Fibroblast of lung (primary cell): ENCODE measurements at regions not wholly inside any gene's neighbourhood (a gene's known extent, or its start where the extent isn't known, plus 50 kb on each side); places are given as distances from the start of the nearest gene placed in this dataset.
A peak's percentile ranks its signal among the peaks of the same experiment; 100 is the strongest.

Experiments used
- DNase-seq, 2 donors: peaks; one replicate each; pipeline versions ENCODE4 v3.0.0 to v3.0.0-alpha.2; 2010; ENCODE audit warnings: low read depth in 2 of 2
- H2AFZ ChIP-seq: 2 replicates; pipeline ENCODE4 v1.5.1; 2012; ENCODE audit warnings: low read length, control low read depth, inconsistent platforms
- H3K27ac ChIP-seq: 2 replicates; pipeline ENCODE4 v1.5.1; 2011; ENCODE audit warnings: low read length, control low read depth; ENCODE audit not compliant: insufficient read depth
- H3K27me3 ChIP-seq: 2 replicates; pipeline ENCODE4 v1.5.1; 2011; ENCODE audit warnings: mild to moderate bottlenecking, low read length; ENCODE audit not compliant: control insufficient read depth, insufficient read depth
- H3K36me3 ChIP-seq: 2 replicates; pipeline ENCODE4 v1.5.1; 2011; ENCODE audit warnings: low read length; ENCODE audit not compliant: control insufficient read depth, insufficient read depth
- H3K4me1 ChIP-seq: 2 replicates; pipeline ENCODE4 v1.5.1; 2011; ENCODE audit warnings: low read length; ENCODE audit not compliant: control insufficient read depth, insufficient read depth; ENCODE audit errors: extremely low read depth
- H3K4me2 ChIP-seq: 2 replicates; pipeline ENCODE4 v1.5.1; 2011; ENCODE audit warnings: low read length, control low read depth; ENCODE audit not compliant: insufficient read depth; ENCODE audit errors: extremely low read depth
- H3K4me3 ChIP-seq, 4 experiments: fragments of 200-600 bp in 1 of 4; sonication (generic) in 1 of 4; replicated peaks in 1 of 4; 2 replicates each; pipeline ENCODE4 v1.5.1; 2011 to 2016; ENCODE audit warnings: low read length in 4 of 4, low read depth in 3 of 4, mild to moderate bottlenecking in 3 of 4, control low read depth in 2 of 4, inconsistent platforms in 1 of 4, mixed read lengths in 1 of 4; ENCODE audit not compliant: insufficient read depth in 1 of 4; ENCODE audit errors: control extremely low read depth in 1 of 4
- H3K79me2 ChIP-seq: 2 replicates; pipeline ENCODE4 v1.5.1; 2012; ENCODE audit warnings: mild to moderate bottlenecking, low read length, inconsistent platforms; ENCODE audit not compliant: control insufficient read depth, insufficient read depth
- H3K9ac ChIP-seq: 2 replicates; pipeline ENCODE4 v1.5.1; 2011; ENCODE audit warnings: mild to moderate bottlenecking, low read length, control low read depth; ENCODE audit not compliant: insufficient read depth
- H3K9me3 ChIP-seq: 2 replicates; pipeline ENCODE4 v1.5.1; 2012; ENCODE audit warnings: low read depth, low read length; ENCODE audit not compliant: control insufficient read depth, insufficient read depth
- H4K20me1 ChIP-seq: 2 replicates; pipeline ENCODE4 v1.5.1; 2011; ENCODE audit warnings: low read length; ENCODE audit not compliant: control insufficient read depth, insufficient read depth; ENCODE audit errors: extremely low read depth
- EZH2 ChIP-seq: IDR thresholded peaks from 2 replicates; pipeline ENCODE4 v1.5.1; 2012; ENCODE audit warnings: low read length, control low read depth, mild to moderate bottlenecking; ENCODE audit errors: missing control alignments
- TF ChIP-seq, protein P1 (sequence below), 2 donors: IDR thresholded peaks in 1 of 2; conservative IDR thresholded peaks in 1 of 2; 1 replicate in 1 of 2; 2 replicates in 1 of 2; pipeline ENCODE4 v1.5.1; 2011 to 2012; ENCODE audit warnings: low read length in 2 of 2, control low read depth in 1 of 2, inconsistent platforms in 1 of 2, low read depth in 1 of 2, mild to moderate bottlenecking in 1 of 2

DNA sequence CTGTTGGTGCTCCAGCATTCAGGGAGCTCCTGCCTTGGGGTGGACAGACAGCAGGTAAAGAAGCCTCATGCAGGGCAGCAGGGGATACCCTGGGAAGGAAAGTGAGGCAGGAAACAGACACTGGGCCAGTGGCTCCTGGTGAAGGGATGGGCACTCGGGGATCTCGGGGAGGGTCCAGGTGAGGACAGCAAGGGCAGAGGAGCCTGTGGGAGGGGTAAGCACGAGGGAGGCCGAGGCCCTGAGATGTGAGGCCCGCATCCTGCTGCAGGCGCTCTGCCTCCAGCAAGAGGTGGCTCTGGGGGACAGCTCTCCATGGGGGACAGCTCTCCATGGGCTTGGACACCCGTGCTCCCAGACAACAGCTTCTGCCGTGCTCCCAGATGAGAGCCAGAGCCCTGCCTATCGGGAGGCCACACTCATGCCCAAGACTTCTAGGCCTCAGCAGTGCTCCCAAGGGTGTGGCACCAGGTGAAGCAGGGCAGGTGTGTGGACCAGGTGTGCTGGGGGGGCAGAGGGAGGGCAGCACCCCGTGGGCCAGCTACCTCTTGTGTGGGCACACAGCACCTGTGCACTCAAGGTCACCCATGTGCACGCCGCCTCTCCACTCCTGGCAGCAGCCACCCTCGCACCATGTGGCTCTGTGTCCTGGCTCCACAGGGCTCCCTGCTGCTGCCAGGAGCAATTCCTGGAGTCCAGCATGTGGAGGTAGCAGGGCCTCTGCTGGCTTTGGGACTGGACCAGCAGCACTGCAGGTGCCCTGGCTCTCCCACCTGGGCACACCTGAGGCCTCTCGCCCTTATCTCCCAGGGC lies 93.6 kb upstream of the INSIG1 start:
- peaks cover 9% of the 10 kb centered on the region for H3K4me1 ChIP-seq
- H3K9ac ChIP-seq = no peak overlapping the region
- no peaks in the 10 kb centered on the region for H3K27me3 ChIP-seq
- H3K9me3 ChIP-seq = no peaks in the 10 kb centered on the region
- H3K36me3 ChIP-seq = no peaks in the 10 kb centered on the region
- no peak overlapping the region for H3K4me3 ChIP-seq
- no peak overlapping the region for H2AFZ ChIP-seq
- H3K4me2 ChIP-seq = no peak overlapping the region
- no peaks in the 10 kb centered on the region for H4K20me1 ChIP-seq
- DNase-seq = no peak
- no peak for TF ChIP-seq EZH2
- TF ChIP-seq, protein P1, sequence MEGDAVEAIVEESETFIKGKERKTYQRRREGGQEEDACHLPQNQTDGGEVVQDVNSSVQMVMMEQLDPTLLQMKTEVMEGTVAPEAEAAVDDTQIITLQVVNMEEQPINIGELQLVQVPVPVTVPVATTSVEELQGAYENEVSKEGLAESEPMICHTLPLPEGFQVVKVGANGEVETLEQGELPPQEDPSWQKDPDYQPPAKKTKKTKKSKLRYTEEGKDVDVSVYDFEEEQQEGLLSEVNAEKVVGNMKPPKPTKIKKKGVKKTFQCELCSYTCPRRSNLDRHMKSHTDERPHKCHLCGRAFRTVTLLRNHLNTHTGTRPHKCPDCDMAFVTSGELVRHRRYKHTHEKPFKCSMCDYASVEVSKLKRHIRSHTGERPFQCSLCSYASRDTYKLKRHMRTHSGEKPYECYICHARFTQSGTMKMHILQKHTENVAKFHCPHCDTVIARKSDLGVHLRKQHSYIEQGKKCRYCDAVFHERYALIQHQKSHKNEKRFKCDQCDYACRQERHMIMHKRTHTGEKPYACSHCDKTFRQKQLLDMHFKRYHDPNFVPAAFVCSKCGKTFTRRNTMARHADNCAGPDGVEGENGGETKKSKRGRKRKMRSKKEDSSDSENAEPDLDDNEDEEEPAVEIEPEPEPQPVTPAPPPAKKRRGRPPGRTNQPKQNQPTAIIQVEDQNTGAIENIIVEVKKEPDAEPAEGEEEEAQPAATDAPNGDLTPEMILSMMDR (conservative IDR thresholded peaks at IDR 0.05 in 1 of 2, IDR thresholded peaks at IDR 0.05 in 1 of 2; ENCODE audit: low read depth in 1 of 2, low read length in 2 of 2) = no peak
- no peaks in the 10 kb centered on the region for H3K79me2 ChIP-seq
- no peak overlapping the region for H3K27ac ChIP-seq

DNA sequence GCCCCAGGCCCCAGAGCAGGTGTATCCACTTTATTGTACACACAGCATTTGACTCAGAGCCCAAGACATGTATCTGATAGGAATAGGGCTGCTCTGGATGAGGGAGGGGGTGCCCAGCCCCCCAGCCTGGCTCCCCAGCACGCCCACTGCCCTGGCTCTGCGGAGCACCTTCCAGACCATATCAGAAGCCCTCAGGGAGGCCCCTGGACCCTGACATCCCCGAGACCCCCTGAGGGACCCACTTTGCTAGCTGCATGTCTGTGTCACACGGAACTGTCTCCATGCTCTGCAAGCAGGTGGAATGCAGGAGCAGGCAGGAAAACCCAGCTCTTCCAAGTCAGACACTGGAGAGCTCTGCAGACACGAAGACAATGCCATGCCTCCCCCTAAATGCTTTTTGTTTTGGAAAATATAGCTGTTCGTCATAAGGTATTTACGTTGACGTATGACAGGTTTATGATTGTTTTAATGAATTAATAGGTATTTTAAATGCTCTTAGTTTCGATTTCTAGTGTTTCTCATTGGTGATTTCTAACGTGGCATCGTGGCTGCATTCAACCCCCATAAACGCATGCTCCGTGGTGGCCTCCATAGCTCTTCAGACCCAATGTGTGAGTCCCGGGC lies 92.8 kb upstream of the INSIG1 start:
- TF ChIP-seq, protein P1 (conservative IDR thresholded peaks at IDR 0.05 in 1 of 2, IDR thresholded peaks at IDR 0.05 in 1 of 2; ENCODE audit: low read depth in 1 of 2, low read length in 2 of 2) = no peak
- TF ChIP-seq EZH2 = no peak
- Histone ChIP-seq H3K79me2 (no peaks in the 10 kb centered on the region), H3K36me3 (no peaks in the 10 kb centered on the region), H3K27ac (peak overlapping the region; percentile 99), H3K9ac (no peak overlapping the region), H3K9me3 (no peaks in the 10 kb centered on the region), H3K4me2 (no peak overlapping the region), H2AFZ (no peak overlapping the region), H4K20me1 (no peaks in the 10 kb centered on the region), H3K4me3 (peak overlapping the region in 1 of 4 experiments; percentile 35), H3K4me1 (peaks cover 9% of the 10 kb centered on the region), H3K27me3 (no peaks in the 10 kb centered on the region)
- no peak for DNase-seq

DNA sequence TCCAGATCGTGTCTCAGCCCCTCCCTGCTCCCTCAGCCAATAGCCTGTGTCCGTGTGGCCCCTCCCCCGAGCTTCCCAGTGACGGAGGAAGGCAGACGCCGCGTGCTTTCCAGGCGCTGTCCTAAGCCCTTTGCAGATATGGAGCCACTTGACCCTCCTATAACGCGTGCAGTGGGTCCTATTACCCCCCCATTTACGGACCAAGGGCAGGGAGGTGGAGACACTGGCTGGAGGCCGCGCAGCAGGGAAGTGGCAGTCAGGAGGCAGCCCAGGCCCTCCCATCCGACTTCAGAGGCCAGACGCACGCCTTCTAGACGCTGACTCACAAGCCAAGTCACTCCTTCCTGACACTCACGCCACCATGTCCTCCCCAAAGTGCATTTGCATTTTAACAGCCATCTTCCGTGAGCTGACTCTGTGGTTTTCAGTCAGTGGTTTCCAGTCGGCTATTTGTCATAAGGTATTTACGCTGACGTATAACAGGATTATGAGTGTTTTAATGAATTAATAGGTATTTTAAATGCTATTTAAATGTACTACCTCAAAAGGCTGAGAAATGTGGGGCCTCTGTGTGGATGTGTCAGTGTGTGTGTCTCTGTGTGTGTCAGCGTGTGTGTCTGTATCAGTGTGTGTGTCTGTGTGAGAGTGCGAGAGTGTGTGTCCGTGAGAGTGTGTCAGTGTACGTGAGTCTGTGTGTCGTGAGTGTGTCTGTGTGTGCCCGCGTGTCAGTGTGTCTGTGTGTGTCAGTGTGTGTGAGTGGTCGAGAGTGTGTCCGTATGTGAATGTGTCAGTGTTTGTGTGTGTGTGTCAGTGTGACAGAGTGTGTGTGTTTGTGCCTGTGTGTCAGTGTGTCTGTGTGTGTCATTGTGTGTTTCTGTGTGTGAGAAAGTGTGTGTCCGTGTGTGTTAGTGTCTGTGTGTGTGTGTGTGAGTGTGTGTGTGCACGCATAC lies 92.0 kb upstream of the INSIG1 start:
- Histone ChIP-seq H3K4me3 (peak overlapping the region in 2 of 4 experiments; percentile 34 to 35), H3K4me1 (peaks cover 9% of the 10 kb centered on the region), H3K27ac (peak overlapping the region; percentile 99), H3K36me3 (no peaks in the 10 kb centered on the region), H3K9me3 (no peaks in the 10 kb centered on the region), H4K20me1 (no peaks in the 10 kb centered on the region), H3K79me2 (no peaks in the 10 kb centered on the region), H3K27me3 (no peaks in the 10 kb centered on the region), H3K9ac (peak overlapping the region; percentile 61), H3K4me2 (peak overlapping the region; percentile 11), H2AFZ (peak overlapping the region; percentile 45)
- DNase-seq = peak; percentile 93 to 100
- no peak for TF ChIP-seq EZH2
- TF ChIP-seq, protein P1 (conservative IDR thresholded peaks at IDR 0.05 in 1 of 2, IDR thresholded peaks at IDR 0.05 in 1 of 2; ENCODE audit: low read depth in 1 of 2, low read length in 2 of 2) = no peak
